ENCODE measurements at regions not wholly inside any gene's neighbourhood (a gene's known extent, or its start where the extent isn't known, plus 50 kb on each side); places are given as distances from the start of the nearest gene placed in this dataset.

DNA sequence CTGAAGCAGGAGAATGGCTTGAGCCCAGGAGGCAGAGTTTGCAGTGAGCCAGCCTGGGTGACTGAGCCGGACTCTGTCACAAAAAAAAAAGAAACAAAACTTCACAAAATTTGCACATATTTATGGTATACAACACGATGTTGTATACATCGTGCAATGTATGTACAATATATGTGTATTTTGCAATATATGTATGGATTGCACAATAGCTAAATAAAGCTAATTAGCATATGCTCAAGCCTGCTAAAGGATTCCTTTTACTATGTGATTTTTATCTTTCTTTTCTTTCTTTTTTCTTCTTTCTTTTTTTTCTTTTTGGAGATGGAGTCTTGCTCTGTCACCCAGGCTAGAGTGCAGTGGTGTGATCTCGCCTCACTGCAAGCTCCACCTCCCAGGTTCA, 368.0 kb upstream of the FAM98A start:
- DNase-seq = no peak
- Mint-ChIP-seq H3K9me3 (no peaks in the 10 kb centered on the region), H3K4me3 (no peak overlapping the region), H3K27me3 (no peaks in the 10 kb centered on the region), H3K4me1 (no peaks in the 10 kb centered on the region), H3K36me3 (ENCODE audit: low read depth) (no peaks in the 10 kb centered on the region), H3K27ac (no peak overlapping the region)
- ChIA-PET POLR2A (no interaction called here), CTCF (no interaction called here)

GRCh38 chr2:33958591-33958990, 359.5 kb upstream of the FAM98A start:
- POLR2A ChIA-PET = no interaction called here
- H3K27me3 Mint-ChIP-seq = no peaks in the 10 kb centered on the region
- no peaks in the 10 kb centered on the region for H3K36me3 Mint-ChIP-seq (ENCODE audit: low read depth)
- H3K27ac Mint-ChIP-seq = no peak overlapping the region
- no peak for DNase-seq
- H3K4me3 Mint-ChIP-seq = no peak overlapping the region
- no peaks in the 10 kb centered on the region for H3K9me3 Mint-ChIP-seq
- H3K4me1 Mint-ChIP-seq = no peaks in the 10 kb centered on the region
- CTCF ChIA-PET = no interaction called here

DNA sequence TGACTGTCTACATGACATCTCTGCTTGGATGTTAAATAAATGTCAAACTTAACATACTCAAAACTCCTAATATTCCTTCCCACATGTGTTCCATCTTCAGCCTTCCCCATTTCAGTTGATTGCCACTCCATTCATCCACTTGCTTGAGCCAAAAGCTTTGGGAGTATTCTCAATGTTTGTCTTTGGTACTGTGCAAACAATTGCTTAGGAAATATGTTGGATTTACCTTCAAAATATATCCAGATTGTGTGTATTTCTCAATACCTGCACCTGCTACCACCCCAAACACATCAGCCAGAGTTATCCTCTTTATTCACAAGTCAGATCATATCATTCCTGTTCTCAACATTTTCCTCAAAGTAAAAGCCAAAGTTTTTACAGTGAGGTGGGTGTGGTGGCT, 350.3 kb upstream of the FAM98A start:
- H3K4me3 Mint-ChIP-seq = no peak overlapping the region
- ChIA-PET CTCF (no interaction called here), POLR2A (no interaction called here)
- peaks cover 9% of the 10 kb centered on the region for H3K9me3 Mint-ChIP-seq
- DNase-seq = no peak
- no peak overlapping the region for H3K27ac Mint-ChIP-seq
- H3K36me3 Mint-ChIP-seq (ENCODE audit: low read depth) = no peaks in the 10 kb centered on the region
- no peaks in the 10 kb centered on the region for H3K27me3 Mint-ChIP-seq
- H3K4me1 Mint-ChIP-seq = no peaks in the 10 kb centered on the region

DNA sequence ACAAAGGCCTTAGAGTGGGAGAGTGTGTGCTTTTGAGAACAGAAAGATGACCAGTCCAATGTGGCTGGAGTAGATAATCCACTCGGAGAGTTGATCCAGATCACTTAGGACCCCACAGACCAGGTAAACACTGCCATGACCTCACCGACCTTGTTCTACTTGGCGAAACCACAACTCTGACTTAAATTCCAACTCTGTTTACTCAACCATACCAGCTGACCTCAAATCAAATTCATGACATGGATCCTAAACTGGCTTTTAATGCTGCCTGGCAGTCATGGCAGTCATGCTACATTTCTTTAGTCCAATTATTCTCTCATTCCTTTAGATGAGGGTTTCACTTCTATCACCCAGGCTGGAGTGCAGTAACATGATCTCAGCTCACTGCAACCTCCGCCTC, 347.1 kb upstream of the FAM98A start:
- Mint-ChIP-seq H3K27me3 (no peaks in the 10 kb centered on the region), H3K27ac (no peak overlapping the region), H3K9me3 (peaks cover 5% of the 10 kb centered on the region), H3K4me1 (no peaks in the 10 kb centered on the region), H3K36me3 (ENCODE audit: low read depth) (no peaks in the 10 kb centered on the region), H3K4me3 (no peak overlapping the region)
- ChIA-PET CTCF (no interaction called here), POLR2A (no interaction called here)
- DNase-seq = no peak

GRCh38 chr2:33933203-33933602, 334.1 kb upstream of the FAM98A start:
- Mint-ChIP-seq H3K9me3 (no peaks in the 10 kb centered on the region), H3K4me1 (no peaks in the 10 kb centered on the region), H3K27ac (no peak overlapping the region), H3K36me3 (ENCODE audit: low read depth) (no peaks in the 10 kb centered on the region), H3K27me3 (no peaks in the 10 kb centered on the region), H3K4me3 (no peak overlapping the region)
- DNase-seq = no peak
- CTCF ChIA-PET = no interaction called here
- POLR2A ChIA-PET = no interaction called here

GRCh38 chr2:33931164-33931563, 332.1 kb upstream of the FAM98A start:
- CTCF ChIA-PET = no interaction called here
- H3K9me3 Mint-ChIP-seq = no peaks in the 10 kb centered on the region
- no peak overlapping the region for H3K4me3 Mint-ChIP-seq
- no peak for DNase-seq
- no peak overlapping the region for H3K27ac Mint-ChIP-seq
- H3K36me3 Mint-ChIP-seq (ENCODE audit: low read depth) = no peaks in the 10 kb centered on the region
- no peaks in the 10 kb centered on the region for H3K4me1 Mint-ChIP-seq
- H3K27me3 Mint-ChIP-seq = no peaks in the 10 kb centered on the region
- POLR2A ChIA-PET = no interaction called here

GRCh38 chr2:33929467-33929866, 330.4 kb upstream of the FAM98A start:
- no peaks in the 10 kb centered on the region for H3K9me3 Mint-ChIP-seq
- H3K27ac Mint-ChIP-seq = no peak overlapping the region
- no peaks in the 10 kb centered on the region for H3K4me1 Mint-ChIP-seq
- H3K27me3 Mint-ChIP-seq = no peaks in the 10 kb centered on the region
- DNase-seq = no peak
- no peaks in the 10 kb centered on the region for H3K36me3 Mint-ChIP-seq (ENCODE audit: low read depth)
- no peak overlapping the region for H3K4me3 Mint-ChIP-seq
- ChIA-PET CTCF (no interaction called here), POLR2A (no interaction called here)

- no peaks in the 10 kb centered on the region for H3K9me3 Mint-ChIP-seq
- H3K4me1 Mint-ChIP-seq = no peaks in the 10 kb centered on the region
- no peak overlapping the region for H3K4me3 Mint-ChIP-seq
- ChIA-PET POLR2A (no interaction called here), CTCF (no interaction called here)
- H3K27ac Mint-ChIP-seq = no peak overlapping the region
- no peak for DNase-seq
- H3K36me3 Mint-ChIP-seq (ENCODE audit: low read depth) = no peaks in the 10 kb centered on the region
- H3K27me3 Mint-ChIP-seq = no peaks in the 10 kb centered on the region
Measured at GRCh38 chr2:33927756-33928155, 328.7 kb upstream of the FAM98A start.

DNA sequence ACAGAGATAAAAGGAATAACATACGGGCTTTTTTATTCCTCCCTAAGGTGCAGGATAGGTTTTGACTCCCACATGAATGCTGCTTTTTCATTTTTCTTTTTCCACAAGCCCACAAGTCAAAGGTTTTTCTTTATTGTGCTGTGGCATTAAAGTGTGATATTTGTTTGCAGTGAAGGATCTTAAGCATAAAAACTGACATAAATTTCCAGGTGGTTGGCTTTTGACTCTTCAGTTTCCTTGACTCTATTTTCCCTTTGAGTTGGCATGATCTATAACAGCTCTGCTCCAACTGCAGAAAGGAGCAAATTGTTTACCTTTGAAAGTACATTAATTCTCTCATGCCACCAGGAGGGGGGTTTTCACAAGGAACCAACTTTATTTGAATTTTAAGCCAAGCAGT, 326.2 kb upstream of the FAM98A start:
- H3K4me1 Mint-ChIP-seq = no peaks in the 10 kb centered on the region
- ChIA-PET CTCF (interaction anchor here (0.6 kb wide), 1 partner anchor 850 kb away, joined by 3 read pairs; no protein-coding TSS in a partner anchor), POLR2A (no interaction called here)
- H3K9me3 Mint-ChIP-seq = no peaks in the 10 kb centered on the region
- no peaks in the 10 kb centered on the region for H3K36me3 Mint-ChIP-seq (ENCODE audit: low read depth)
- no peak overlapping the region for H3K27ac Mint-ChIP-seq
- no peaks in the 10 kb centered on the region for H3K27me3 Mint-ChIP-seq
- H3K4me3 Mint-ChIP-seq = no peak overlapping the region
- no peak for DNase-seq

- Mint-ChIP-seq H3K9me3 (no peaks in the 10 kb centered on the region), H3K4me3 (no peak overlapping the region), H3K4me1 (no peaks in the 10 kb centered on the region), H3K27ac (no peak overlapping the region), H3K36me3 (ENCODE audit: low read depth) (no peaks in the 10 kb centered on the region), H3K27me3 (no peaks in the 10 kb centered on the region)
- DNase-seq = no peak
- POLR2A ChIA-PET = no interaction called here
- CTCF ChIA-PET = interaction anchor here (0.6 kb wide), 1 partner anchor 850 kb away, joined by 3 read pairs; no protein-coding TSS in a partner anchor
Measured at GRCh38 chr2:33924586-33925169, 325.6 kb upstream of the FAM98A start.

DNA sequence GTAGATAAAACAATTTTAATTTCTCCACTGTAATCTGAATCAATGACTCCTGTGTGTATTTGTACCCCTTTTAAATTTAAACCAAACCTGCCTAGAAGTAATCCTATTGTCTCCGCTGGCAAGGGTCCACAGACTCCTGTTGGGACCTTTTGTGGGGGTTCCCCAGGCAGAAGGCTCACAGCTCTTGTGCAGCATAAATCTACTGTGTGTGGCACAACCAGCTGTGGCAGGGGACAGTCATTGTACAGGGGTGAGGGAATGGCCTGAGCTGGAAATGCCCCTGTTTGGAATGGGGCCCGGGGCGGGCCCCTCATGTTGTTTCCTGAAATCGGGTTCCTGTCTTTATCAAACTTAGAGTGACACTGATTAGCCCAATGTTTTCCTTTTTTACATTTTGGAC, 318.2 kb upstream of the FAM98A start:
- Mint-ChIP-seq H3K36me3 (ENCODE audit: low read depth) (no peaks in the 10 kb centered on the region), H3K4me1 (no peaks in the 10 kb centered on the region), H3K9me3 (peaks cover 5% of the 10 kb centered on the region), H3K27me3 (no peaks in the 10 kb centered on the region), H3K27ac (no peak overlapping the region), H3K4me3 (no peak overlapping the region)
- POLR2A ChIA-PET = no interaction called here
- DNase-seq = no peak
- CTCF ChIA-PET = no interaction called here

DNA sequence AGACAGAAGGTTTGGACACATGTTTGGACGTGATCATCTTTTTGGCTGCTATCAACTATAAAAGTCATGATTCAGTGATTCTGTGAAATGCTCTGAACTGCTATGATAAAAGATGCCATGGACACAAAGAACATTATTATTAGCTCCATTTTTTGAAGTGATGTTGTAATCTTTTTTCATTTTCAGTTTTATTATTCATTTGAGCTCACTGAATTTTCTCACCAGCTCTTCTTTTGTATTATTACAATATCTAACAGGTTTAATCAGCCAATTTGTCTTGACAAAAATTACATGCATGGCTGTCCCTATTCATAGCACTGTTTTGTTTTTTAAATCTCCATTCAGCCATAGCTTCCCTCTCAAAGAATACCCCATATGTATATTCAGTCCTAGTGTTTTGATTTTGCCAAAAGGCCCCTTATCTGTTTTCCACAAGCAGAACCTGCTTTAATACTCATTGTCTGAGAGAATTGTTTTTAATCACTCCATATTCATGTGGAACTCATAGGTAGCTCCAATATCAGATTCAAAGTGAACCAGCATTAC, 314.0 kb upstream of the FAM98A start:
- Mint-ChIP-seq H3K9me3 (peaks cover 8% of the 10 kb centered on the region), H3K27me3 (no peaks in the 10 kb centered on the region), H3K27ac (no peak overlapping the region), H3K4me3 (no peak overlapping the region), H3K36me3 (ENCODE audit: low read depth) (no peaks in the 10 kb centered on the region), H3K4me1 (no peaks in the 10 kb centered on the region)
- DNase-seq = no peak
- ChIA-PET CTCF (no interaction called here), POLR2A (no interaction called here)

GRCh38 chr2:33911327-33911726, 312.2 kb upstream of the FAM98A start:
- ChIA-PET CTCF (no interaction called here), POLR2A (no interaction called here)
- H3K9me3 Mint-ChIP-seq = peaks cover 8% of the 10 kb centered on the region
- H3K27ac Mint-ChIP-seq = no peak overlapping the region
- no peaks in the 10 kb centered on the region for H3K27me3 Mint-ChIP-seq
- H3K36me3 Mint-ChIP-seq (ENCODE audit: low read depth) = no peaks in the 10 kb centered on the region
- no peak overlapping the region for H3K4me3 Mint-ChIP-seq
- no peak for DNase-seq
- H3K4me1 Mint-ChIP-seq = no peaks in the 10 kb centered on the region

DNA sequence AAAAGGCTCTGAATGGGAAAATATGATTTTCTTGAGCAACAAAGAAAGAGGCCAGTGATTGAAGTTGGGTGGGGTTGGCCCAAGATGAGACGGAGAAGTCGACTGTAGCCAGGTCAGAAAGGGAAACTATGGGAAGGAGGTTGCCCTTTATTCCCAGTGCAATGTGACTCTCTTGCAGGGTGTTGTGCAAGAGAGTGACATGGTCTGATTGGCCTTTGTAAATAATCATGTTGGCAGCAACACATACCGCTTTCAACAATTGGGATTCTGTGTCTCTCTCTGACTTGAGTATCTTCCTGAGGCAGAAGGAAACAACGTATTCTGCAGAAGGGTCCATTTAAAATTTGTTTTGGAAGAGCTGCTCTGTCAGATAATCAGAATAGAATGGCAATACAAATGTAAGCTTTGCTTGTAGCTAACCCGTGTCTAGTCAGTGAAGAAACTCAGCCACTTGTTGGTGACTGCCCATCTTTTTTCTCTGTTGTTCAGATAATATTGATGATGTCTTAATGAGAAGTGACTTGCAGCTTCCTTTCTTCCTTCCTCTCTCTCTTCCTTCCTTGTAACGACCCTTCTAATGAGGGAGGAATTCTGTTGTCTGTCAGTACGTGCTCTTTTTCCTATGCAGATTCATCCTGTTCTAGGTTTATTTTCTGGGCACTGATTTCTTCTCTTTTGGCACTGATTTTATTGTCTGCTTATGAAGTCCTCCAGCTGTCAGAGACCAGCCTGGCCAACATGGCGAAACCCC, 311.0 kb upstream of the FAM98A start:
- Mint-ChIP-seq H3K4me3 (no peak overlapping the region), H3K36me3 (ENCODE audit: low read depth) (no peaks in the 10 kb centered on the region), H3K27me3 (no peaks in the 10 kb centered on the region), H3K9me3 (peaks cover 8% of the 10 kb centered on the region), H3K4me1 (no peaks in the 10 kb centered on the region), H3K27ac (no peak overlapping the region)
- DNase-seq = no peak
- POLR2A ChIA-PET = no interaction called here
- CTCF ChIA-PET = no interaction called here

Measured in activated CD4-positive, alpha-beta T cell treated with anti-CD3 and anti-CD28 coated beads, Interleukin-2, amount 10 ng/mL, durations not matched to agents 7 days and 5 days (primary cell).